ENCODE measurements at regions not wholly inside any gene's neighbourhood (a gene's known extent, or its start where the extent isn't known, plus 50 kb on each side); places are given as distances from the start of the nearest gene placed in this dataset.
"Not testable (repeated sequence)": the region's sequence is repeated elsewhere in the genome, so short reads cannot be mapped to it uniquely, and the experiment has no call there.

GRCh38 chr6:80862756-80863155, 756.3 kb downstream of the BCKDHB start:
- FAIRE-seq: no peak

GRCh38 chr6:80860107-80860506, 753.6 kb downstream of the BCKDHB start:
- no peak for FAIRE-seq

DNA sequence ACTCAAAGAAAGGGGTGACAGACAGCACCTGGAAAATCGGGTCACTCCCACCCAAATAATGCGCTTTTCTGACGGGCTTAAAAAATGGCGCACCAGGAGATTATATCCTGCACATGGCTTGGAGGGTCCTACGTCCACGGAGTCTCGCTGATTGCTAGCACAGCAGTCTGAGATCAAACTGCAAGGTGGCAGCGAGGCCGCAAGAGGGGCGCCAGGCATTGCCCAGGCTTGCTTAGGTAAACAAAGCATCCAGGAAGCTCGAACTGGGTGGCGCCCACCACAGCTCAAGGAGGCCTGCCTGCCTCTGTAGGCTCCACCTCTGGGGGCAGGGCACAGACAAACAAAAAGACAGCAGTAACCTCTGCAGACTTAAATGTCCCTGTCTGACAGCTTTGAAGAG, 741.5 kb downstream of the BCKDHB start:
- FAIRE-seq: not testable (repeated sequence)

DNA sequence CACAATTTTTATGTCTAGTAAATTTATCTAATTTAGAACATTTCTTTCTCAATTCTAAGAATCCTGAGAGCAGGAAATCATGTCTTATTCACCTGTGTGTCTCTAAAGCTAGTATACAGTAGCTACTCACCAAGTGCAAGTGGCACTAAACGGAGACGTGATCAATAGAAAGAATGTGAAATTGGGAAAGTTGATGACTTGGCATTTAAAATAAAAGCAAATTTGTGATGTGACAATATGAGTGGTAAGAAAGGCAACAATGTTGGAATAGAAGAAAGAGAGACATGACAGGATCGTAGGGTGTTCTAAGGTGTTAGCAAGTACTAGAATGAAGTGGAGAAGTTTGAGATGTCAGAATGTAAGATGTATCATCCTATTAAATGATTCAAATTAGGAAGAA, 725.9 kb downstream of the BCKDHB start:
- FAIRE-seq: no peak

DNA sequence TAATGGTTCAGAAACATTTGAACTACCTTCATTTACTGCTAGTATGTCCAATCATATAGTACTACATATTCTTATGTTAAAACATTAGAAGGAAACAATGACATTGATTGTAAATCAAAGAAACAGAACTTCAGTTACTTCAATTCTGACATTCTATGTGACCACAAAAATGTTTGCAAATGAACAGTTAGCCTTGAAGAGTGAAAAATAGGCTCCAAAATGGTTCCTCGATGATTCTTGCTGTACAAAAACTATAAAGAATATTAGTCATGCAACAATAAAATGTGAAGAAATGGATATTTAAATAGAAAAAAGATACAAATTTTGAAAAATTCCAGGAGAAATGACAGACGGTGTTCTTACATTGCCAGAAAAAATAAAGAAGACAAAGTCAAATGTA, 686.9 kb downstream of the BCKDHB start:
- no peak for FAIRE-seq

DNA sequence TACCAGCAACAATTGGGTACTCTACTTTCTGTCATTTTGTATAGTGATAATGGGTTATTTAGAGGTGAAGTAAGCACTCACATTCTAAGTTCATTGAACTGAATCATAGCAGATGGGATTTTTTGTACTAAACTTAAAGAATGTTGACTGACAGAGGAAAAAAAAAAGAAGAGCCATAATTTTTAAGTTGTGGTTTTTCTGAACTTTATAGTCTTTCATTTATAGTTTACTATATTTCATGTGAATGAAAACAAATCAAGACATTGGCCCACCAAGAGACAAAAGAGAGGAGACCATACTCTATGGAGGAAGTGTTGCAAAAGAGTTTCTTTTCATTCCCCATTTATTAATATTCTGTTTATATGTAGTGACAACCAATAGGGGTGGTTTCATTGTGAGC, 685.7 kb downstream of the BCKDHB start:
- no peak for FAIRE-seq

GRCh38 chr6:80789912-80790570, 683.6 kb downstream of the BCKDHB start:
- FAIRE-seq: no peak

GRCh38 chr6:80783271-80783670, 676.8 kb downstream of the BCKDHB start:
- not testable (repeated sequence) for FAIRE-seq

GRCh38 chr6:80771941-80772340, 665.5 kb downstream of the BCKDHB start:
- no peak for FAIRE-seq

- no peak for FAIRE-seq
Observed at GRCh38 chr6:80769106-80769505, 662.6 kb downstream of the BCKDHB start.

DNA sequence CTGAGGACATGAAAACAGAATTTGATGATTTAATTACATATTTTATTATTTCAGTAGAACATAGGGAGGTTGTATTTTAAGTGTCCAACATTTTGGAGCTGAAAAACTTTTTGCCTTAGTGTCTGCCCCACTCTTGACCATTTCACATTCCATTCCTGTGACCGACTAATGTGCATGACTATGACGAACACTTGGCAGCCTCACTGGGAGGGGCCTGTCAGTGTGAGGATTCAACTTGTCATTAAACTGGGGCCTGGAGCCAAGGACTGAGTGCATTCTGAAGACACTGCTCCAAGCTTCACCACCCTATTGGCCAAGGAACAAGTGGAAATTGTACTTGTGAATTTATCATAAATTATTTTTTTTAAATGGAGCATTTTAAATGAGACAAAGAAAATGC, 661.3 kb downstream of the BCKDHB start:
- no peak for FAIRE-seq

DNA sequence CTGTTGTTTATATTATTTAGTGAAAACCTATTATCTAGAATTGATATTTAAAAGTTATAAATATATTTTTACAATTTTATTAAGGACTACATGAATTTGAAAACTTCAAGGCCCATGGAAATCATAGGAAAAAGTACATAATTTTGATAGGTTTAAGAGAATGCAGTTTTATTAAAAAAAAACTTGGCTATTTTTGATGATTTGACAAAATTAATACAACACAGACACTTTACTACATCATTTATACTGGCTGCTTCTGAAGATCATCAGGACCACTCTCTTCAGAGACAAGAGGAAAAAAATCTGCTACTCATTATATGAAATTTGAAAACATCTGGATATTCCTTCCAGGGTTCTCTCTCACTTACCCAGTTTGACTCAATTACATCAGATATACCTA, 637.7 kb downstream of the BCKDHB start:
- FAIRE-seq: no peak

DNA sequence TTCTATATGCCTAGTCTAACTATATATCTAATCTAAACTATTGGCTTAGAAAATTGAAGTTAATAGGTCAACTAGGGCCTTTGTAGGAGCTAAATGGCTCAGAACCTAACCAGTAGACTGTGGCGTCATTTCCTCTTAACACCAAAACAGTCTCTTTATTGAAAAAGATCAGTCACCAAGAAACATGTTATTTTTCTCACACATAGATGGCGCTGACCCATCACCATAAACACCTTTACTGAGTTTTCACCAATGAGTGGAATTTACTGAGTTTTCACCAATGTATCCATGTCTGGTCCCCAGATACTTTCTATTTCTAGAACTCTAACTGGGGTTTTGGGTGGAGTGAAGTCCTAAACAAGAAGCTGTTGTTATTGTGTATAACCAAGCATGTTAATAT, 636.0 kb downstream of the BCKDHB start:
- no peak for FAIRE-seq

DNA sequence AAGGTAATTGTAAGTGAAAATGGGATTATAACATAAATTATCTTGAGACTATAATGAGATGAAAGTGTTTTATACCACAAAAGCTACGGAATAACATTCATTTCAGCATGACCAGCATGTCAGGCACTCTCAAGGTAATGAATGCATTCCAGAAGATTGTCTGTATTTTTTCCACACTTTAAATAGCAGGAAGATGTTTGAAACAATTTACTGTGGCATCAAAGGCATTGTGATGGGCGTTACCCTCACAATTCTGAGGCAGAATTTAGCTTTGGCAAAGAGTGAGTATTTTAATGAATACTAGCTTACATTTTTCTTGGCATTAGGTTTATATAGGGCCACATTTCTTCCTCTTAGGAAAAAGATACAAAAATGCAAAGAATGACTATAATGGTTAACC, 627.2 kb downstream of the BCKDHB start:
- no peak for FAIRE-seq

- no peak for FAIRE-seq
Observed at GRCh38 chr6:80728830-80729229, 622.4 kb downstream of the BCKDHB start.

- FAIRE-seq: no peak
Observed at GRCh38 chr6:80728101-80728750, 621.8 kb downstream of the BCKDHB start.

DNA sequence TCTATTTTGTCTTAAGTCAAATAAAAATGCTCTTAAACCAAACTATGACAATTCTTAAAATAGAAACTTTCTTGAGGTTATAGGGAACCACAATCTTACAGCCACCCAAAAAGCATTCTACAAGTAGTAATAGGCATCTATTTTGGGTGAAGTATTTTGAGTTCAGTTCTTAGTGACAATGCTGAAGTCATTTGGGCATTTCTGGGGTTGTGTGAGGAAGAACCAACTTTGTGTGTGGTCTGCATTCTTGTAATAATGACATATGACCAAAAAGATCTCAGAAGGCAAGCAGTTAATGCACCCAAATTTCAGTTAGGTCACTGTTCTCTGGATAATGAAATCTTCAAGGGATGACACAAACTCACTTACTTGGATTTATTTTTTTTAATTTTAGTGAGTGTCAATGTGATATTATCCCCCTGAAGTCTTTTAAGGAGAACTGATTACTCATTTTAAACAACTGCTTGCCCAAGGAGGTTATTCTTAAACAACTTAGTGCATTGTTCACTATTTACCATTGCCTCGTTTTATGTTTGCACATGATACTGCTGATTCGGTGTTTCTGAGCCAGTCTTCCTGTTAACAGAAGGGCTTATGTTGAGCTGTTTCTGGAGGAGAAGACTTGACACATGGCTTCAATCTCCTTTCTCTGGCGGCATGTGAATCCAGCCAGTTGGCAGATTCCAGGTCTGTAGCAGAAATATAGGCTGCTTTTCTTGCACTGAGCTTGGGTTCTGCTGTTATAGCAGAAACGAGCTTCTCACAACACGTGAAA, 618.9 kb downstream of the BCKDHB start:
- FAIRE-seq: no peak

GRCh38 chr6:80720824-80721223, 614.4 kb downstream of the BCKDHB start:
- FAIRE-seq: no peak

DNA sequence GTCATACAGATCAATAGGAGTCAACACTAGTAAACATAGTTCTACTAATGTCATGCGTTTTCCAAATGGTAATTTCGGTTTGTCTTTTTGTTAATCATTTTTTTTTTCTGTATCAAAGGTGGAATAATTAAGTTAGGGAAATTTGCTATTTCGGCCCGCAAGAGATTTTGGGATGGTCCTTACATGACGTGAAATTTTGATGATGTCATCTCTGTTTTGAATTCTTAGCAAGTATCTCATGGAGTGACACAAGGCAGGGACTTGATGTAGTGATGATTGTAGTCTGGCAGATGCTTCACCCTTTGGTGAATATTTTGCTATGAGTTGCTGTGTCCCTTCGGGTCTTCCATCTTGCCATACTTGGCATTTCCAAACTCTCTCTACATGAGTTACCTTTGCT, 608.0 kb downstream of the BCKDHB start:
- FAIRE-seq: no peak

- no peak for FAIRE-seq
Observed at GRCh38 chr6:80698459-80698858, 592.0 kb downstream of the BCKDHB start.

DNA sequence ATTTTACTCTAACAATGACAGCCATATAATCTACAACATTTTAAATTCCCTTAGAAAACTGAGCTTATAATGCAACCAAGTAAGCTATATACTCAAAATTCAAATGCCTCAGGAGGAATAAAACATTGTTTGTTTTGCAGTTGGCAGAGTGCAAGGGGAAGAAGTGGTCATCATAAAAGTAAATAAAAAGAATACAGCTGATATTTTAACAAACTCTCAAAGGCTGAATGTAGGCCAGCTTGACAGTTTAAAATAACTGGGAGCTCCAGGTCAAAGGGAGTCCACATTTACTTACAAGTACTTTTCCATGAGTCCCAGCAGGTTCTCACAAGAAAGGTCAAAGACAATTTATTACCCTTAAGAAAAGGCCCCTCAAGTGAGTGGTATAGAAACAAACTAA, 589.8 kb downstream of the BCKDHB start:
- no peak for FAIRE-seq

- FAIRE-seq: no peak
Observed at GRCh38 chr6:80690551-80691131, 584.2 kb downstream of the BCKDHB start.

DNA sequence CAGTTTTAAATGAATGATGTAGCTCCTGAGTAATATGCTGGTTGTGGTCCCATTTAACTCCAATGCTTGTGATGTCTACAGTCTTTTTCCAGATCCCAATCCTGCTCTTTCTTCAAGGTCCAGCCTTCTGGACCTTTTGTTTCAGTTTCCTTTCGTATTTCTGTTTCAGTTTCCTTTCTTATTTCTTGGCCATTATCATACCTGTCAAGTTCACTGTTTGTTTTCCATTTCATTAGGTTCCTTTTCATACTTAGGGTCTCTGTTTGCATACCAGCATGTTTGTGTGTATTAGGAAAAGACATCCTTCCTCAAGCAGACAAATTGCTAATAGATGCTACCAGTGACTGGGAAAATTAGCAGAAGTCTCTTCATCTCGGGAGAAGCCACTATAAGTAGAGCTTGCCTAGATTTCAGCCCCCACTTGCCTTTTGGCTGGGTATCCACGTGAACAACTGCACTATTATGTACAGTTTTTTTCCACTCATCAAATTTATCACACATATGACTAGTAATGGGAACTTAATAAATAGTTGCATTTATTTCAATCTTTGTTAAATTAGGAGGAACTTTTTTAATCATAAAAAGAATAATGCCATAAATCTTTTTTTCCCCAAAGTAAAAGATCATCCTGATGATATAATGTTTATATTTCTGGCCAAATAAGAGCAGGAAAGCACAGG, 583.4 kb downstream of the BCKDHB start:
- no peak for FAIRE-seq
